BLaER1 treated with 17β-estradiol and CSF1 and Interleukin-3, amounts not matched to agents 10 nM and 100 nM (cell line): ENCODE measurements at regions not wholly inside any gene's neighbourhood (a gene's known extent, or its start where the extent isn't known, plus 50 kb on each side); places are given as distances from the start of the nearest gene placed in this dataset.

Experiments used
- H3K27ac ChIP-seq, 11 experiments: shearing (Covaris generic); formaldehyde crosslinking; 2 replicates each; pipeline ENCODE4 v1.8.1; 2022
- H3K27me3 ChIP-seq, 11 experiments: shearing (Covaris generic); formaldehyde crosslinking; 2 replicates each; pipeline ENCODE4 v1.8.1; 2022
- H3K36me3 ChIP-seq, 11 experiments: shearing (Covaris generic); formaldehyde crosslinking; 2 replicates each; pipeline ENCODE4 v1.8.1; 2022
- H3K4me1 ChIP-seq, 10 experiments: shearing (Covaris generic); formaldehyde crosslinking; 2 replicates each; pipeline ENCODE4 v1.8.1; 2022
- H3K4me2 ChIP-seq, 11 experiments: shearing (Covaris generic); formaldehyde crosslinking; 2 replicates each; pipeline ENCODE4 v1.8.1; 2022
- H3K4me3 ChIP-seq, 10 experiments: shearing (Covaris generic); formaldehyde crosslinking; 2 replicates each; pipeline ENCODE4 v1.8.1; 2022
- H3K9ac ChIP-seq, 11 experiments: shearing (Covaris generic); formaldehyde crosslinking; 2 replicates each; pipeline ENCODE4 v1.8.1; 2022
- H3K9me3 ChIP-seq, 11 experiments: shearing (Covaris generic); formaldehyde crosslinking; replicated peaks in 1 of 11; 2 replicates each; pipeline ENCODE4 v1.8.1; 2022
- H4K20me1 ChIP-seq, 11 experiments: shearing (Covaris generic); formaldehyde crosslinking; 2 replicates each; pipeline ENCODE4 v1.8.1; 2022
- Cebpa-rat ChIP-seq, 11 experiments: shearing (Covaris generic); IDR thresholded peaks; 2 replicates each; pipeline ENCODE4 v1.8.1; 2022

DNA sequence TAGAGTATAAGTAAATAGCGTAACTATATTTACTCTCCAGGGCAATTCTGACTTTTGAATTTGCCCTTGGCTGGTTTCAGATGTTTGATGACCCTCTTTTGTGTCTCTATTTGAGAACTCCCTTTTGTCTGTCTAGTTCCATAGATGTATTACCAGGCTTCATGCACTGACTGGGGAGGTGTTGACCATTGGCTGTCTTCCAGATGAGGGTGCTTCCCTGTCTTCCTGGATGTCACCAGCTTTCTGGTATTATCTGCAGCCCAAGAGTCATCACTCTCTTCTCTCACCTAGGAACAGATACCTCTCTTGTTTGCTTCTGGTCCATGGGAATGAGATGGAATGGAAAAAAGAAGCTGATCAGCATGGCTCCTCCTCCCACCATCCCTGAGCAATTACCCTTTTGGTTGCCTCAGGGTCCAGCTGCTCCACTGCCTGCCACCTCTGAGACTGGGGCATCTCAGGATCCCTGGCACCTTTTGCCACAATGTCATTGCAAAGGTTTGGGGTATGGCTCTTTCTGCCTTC is 58.7 kb upstream of the TMED7 start:
- Histone ChIP-seq H3K4me3 (no peak overlapping the region), H3K9me3 (peaks cover 0 to 17% (median 0%) of the 10 kb centered on the region in 11 experiments; a peak in 5 of 22 replicates), H3K4me1 (peaks cover 0 to 4% (median 0%) of the 10 kb centered on the region in 10 experiments; a peak in 2 of 20 replicates), H3K9ac (no peak overlapping the region), H4K20me1 (no peaks in the 10 kb centered on the region), H3K27ac (no peak overlapping the region), H3K4me2 (no peak overlapping the region), H3K36me3 (no peaks in the 10 kb centered on the region), H3K27me3 (no peaks in the 10 kb centered on the region)
- TF ChIP-seq Cebpa-rat (IDR thresholded peaks at IDR 0.05), result no peak

DNA sequence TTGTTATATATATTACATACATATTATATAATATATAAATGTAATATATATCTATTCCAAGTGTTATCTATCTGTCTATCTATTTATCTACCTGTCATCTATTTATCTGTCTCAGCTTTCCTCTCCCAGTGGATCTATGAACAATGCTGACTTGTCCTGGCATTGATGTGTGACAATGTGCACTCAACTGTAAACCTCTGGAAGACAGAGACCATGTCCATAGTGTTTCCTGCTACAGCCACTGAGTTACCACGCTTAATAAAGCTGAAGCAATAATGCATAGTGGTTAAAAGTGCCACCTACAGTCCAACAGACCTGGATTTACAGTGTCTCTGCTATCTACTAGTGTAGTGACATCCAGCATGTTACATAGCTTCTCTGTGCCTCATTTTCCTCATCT is 57.2 kb upstream of the TMED7 start:
- no peak overlapping the region for H3K4me2 ChIP-seq
- TF ChIP-seq Cebpa-rat (IDR thresholded peaks at IDR 0.05), result no peak
- no peak overlapping the region for H3K27ac ChIP-seq
- no peak overlapping the region for H3K9ac ChIP-seq
- H3K9me3 ChIP-seq, result peaks cover 0 to 3% (median 0%) of the 10 kb centered on the region in 11 experiments; a peak in 1 of 22 replicates
- H3K36me3 ChIP-seq, result no peaks in the 10 kb centered on the region
- H3K4me1 ChIP-seq, result peaks cover 0 to 4% (median 0%) of the 10 kb centered on the region in 10 experiments; a peak in 2 of 20 replicates
- no peaks in the 10 kb centered on the region for H4K20me1 ChIP-seq
- no peaks in the 10 kb centered on the region for H3K27me3 ChIP-seq
- H3K4me3 ChIP-seq, result no peak overlapping the region
